DND-41 (cell line): ENCODE measurements at regions not wholly inside any gene's neighbourhood (a gene's known extent, or its start where the extent isn't known, plus 50 kb on each side); places are given as distances from the start of the nearest gene placed in this dataset.

ENCODE experiments used
- CTCF ChIP-seq: IDR thresholded peaks from 2 replicates; pipeline ENCODE4 v1.5.1; 2012; ENCODE audit warnings: borderline replicate concordance, low read length, moderate library complexity, mild to moderate bottlenecking; ENCODE audit not compliant: poor library complexity, severe bottlenecking; ENCODE audit errors: extremely low read depth
- EZH2 ChIP-seq: IDR thresholded peaks from 3 replicates; pipeline ENCODE4 v1.6.1; 2012; ENCODE audit warnings: borderline replicate concordance, low read depth, mild to moderate bottlenecking, moderate library complexity, low read length, inconsistent platforms; ENCODE audit not compliant: severe bottlenecking

GRCh38 chr18:76251691-76252090 is 243.4 kb downstream of the ZNF516 start:
- no peak for TF ChIP-seq CTCF
- no peak for TF ChIP-seq EZH2
